ENCODE measurements at regions not wholly inside any gene's neighbourhood (a gene's known extent, or its start where the extent isn't known, plus 50 kb on each side); places are given as distances from the start of the nearest gene placed in this dataset.

DNA sequence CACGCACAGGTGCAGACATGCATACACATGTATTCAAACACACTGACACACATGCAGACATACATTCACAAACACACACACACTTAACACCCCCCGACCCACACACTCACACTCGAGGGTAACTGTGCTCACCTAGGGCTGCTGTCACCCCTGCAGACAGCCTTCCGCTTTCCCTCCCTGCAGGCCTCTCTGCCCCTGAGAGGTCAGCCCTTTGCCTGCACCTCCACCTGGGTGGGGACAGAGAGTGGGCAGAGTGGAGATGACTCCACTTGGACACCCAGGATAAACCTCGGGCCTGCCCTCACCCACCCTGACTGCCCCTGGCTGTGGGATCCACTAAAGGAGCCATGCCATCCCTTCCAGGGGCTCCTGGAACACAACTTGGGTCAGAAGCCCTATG is 264.3 kb downstream of the PTPRU start:
- TF ChIP-seq, protein P1, sequence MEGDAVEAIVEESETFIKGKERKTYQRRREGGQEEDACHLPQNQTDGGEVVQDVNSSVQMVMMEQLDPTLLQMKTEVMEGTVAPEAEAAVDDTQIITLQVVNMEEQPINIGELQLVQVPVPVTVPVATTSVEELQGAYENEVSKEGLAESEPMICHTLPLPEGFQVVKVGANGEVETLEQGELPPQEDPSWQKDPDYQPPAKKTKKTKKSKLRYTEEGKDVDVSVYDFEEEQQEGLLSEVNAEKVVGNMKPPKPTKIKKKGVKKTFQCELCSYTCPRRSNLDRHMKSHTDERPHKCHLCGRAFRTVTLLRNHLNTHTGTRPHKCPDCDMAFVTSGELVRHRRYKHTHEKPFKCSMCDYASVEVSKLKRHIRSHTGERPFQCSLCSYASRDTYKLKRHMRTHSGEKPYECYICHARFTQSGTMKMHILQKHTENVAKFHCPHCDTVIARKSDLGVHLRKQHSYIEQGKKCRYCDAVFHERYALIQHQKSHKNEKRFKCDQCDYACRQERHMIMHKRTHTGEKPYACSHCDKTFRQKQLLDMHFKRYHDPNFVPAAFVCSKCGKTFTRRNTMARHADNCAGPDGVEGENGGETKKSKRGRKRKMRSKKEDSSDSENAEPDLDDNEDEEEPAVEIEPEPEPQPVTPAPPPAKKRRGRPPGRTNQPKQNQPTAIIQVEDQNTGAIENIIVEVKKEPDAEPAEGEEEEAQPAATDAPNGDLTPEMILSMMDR (conservative IDR thresholded peaks at IDR 0.05; ENCODE audit: low read length): no peak
- TF ChIP-seq EZH2phosphoT487 (IDR thresholded peaks at IDR 0.05; ENCODE audit: borderline replicate concordance): no peak
- H3F3A ChIP-seq (ENCODE audit: low read depth): no peaks in the 10 kb centered on the region
- no peaks in the 10 kb centered on the region for H3K9me2 ChIP-seq (replicated peaks; ENCODE audit: low read depth, low read length)
- H3K4me2 ChIP-seq (ENCODE audit: low read depth, low read length, poor library complexity, severe bottlenecking): no peak overlapping the region
- no peaks in the 10 kb centered on the region for H4K20me1 ChIP-seq (ENCODE audit: insufficient read depth, low read length, poor library complexity, severe bottlenecking)
- H3K36me3 ChIP-seq (ENCODE audit: insufficient read depth, low read length): no peaks in the 10 kb centered on the region
- H3K9me3 ChIP-seq (ENCODE audit: insufficient read depth, low read depth, low read length): peaks cover 6% of the 10 kb centered on the region; the same call in 1 of the 2 replicates
- H3K79me2 ChIP-seq (ENCODE audit: insufficient read depth, low read length): no peaks in the 10 kb centered on the region
- H3K27me3 ChIP-seq (ENCODE audit: insufficient read depth, low read length, poor library complexity, severe bottlenecking): no peaks in the 10 kb centered on the region
- H3K9ac ChIP-seq (ENCODE audit: low read depth, low read length, poor library complexity, severe bottlenecking): no peak overlapping the region
- no peaks in the 10 kb centered on the region for H3K4me1 ChIP-seq (ENCODE audit: insufficient read depth, low read length, poor library complexity, severe bottlenecking)
- H2AFZ ChIP-seq (ENCODE audit: low read length): no peak overlapping the region
- no peak overlapping the region for H3K4me3 ChIP-seq (ENCODE audit: low read length, poor library complexity, severe bottlenecking)

DNA sequence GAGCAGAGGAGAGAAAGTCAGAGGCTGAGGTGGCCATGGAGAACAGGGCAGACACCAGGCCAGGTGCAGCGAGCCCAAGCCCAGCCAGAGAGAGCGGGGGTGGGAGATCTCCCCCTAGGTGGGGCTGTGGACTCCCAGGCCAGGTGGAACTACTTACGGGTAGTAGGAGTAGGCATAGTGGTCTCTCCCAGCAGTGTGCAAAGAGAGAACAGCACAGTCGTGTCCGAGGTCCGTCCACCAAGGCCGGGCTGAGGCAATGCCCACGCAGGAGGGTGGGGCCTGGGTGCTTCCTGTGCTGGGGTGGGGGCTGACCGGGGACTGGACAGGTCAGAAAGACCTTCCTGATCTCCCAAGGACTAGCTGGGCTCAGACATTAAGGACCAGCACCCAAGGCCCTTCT is 263.7 kb downstream of the PTPRU start:
- no peak for TF ChIP-seq EZH2phosphoT487 (IDR thresholded peaks at IDR 0.05; ENCODE audit: borderline replicate concordance)
- TF ChIP-seq, protein P1 (conservative IDR thresholded peaks at IDR 0.05; ENCODE audit: low read length): no peak

DNA sequence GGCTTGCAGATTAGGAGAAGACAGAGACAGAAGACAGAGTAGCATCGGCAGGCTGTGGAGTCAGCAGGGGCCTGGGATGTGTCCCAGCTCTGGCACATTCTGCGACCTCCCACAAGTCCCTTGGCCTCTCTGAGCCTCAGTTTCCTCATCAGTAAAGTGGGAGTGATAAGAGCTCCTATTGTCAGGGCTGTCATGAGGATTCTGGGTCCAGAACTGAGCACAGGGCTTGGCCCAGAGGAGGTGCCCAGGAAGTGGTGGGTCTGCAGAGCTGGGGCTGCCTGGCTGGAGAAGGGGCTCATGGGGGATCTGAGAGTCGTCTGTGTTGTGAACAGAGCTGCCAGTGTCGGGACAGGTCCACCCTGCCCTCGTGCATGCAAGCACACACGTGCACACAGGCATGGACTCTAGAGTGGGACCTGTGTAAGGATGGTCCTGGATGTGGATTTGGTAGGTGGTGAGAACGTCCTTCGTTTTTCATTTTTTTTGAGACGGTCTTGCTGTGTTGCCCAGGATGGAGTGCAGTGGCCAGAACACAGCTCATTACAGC is 262.9 kb downstream of the PTPRU start:
- no peaks in the 10 kb centered on the region for H3K9me2 ChIP-seq (replicated peaks; ENCODE audit: low read depth, low read length)
- no peak overlapping the region for H3K4me3 ChIP-seq (ENCODE audit: low read length, poor library complexity, severe bottlenecking)
- no peak overlapping the region for H3K9ac ChIP-seq (ENCODE audit: low read depth, low read length, poor library complexity, severe bottlenecking)
- no peaks in the 10 kb centered on the region for H3F3A ChIP-seq (ENCODE audit: low read depth)
- H4K20me1 ChIP-seq (ENCODE audit: insufficient read depth, low read length, poor library complexity, severe bottlenecking): no peaks in the 10 kb centered on the region
- H3K79me2 ChIP-seq (ENCODE audit: insufficient read depth, low read length): no peaks in the 10 kb centered on the region
- peaks cover 6% of the 10 kb centered on the region; the same call in 1 of the 2 replicates for H3K9me3 ChIP-seq (ENCODE audit: insufficient read depth, low read depth, low read length)
- H2AFZ ChIP-seq (ENCODE audit: low read length): no peak overlapping the region
- no peaks in the 10 kb centered on the region for H3K36me3 ChIP-seq (ENCODE audit: insufficient read depth, low read length)
- no peak overlapping the region for H3K4me2 ChIP-seq (ENCODE audit: low read depth, low read length, poor library complexity, severe bottlenecking)
- TF ChIP-seq, protein P1 (conservative IDR thresholded peaks at IDR 0.05; ENCODE audit: low read length): no peak
- TF ChIP-seq EZH2phosphoT487 (IDR thresholded peaks at IDR 0.05; ENCODE audit: borderline replicate concordance): no peak
- no peaks in the 10 kb centered on the region for H3K27me3 ChIP-seq (ENCODE audit: insufficient read depth, low read length, poor library complexity, severe bottlenecking)
- no peaks in the 10 kb centered on the region for H3K4me1 ChIP-seq (ENCODE audit: insufficient read depth, low read length, poor library complexity, severe bottlenecking)

More for the DNA sequence above, 263.7 kb downstream of the PTPRU start:
- Histone ChIP-seq H4K20me1 (ENCODE audit: insufficient read depth, low read length, poor library complexity, severe bottlenecking) (no peaks in the 10 kb centered on the region), H3K27me3 (ENCODE audit: insufficient read depth, low read length, poor library complexity, severe bottlenecking) (no peaks in the 10 kb centered on the region), H3K4me2 (ENCODE audit: low read depth, low read length, poor library complexity, severe bottlenecking) (no peak overlapping the region), H3F3A (ENCODE audit: low read depth) (no peaks in the 10 kb centered on the region), H3K4me3 (ENCODE audit: low read length, poor library complexity, severe bottlenecking) (no peak overlapping the region), H3K79me2 (ENCODE audit: insufficient read depth, low read length) (no peaks in the 10 kb centered on the region), H3K9me3 (ENCODE audit: insufficient read depth, low read depth, low read length) (peaks cover 6% of the 10 kb centered on the region; the same call in 1 of the 2 replicates), H3K36me3 (ENCODE audit: insufficient read depth, low read length) (no peaks in the 10 kb centered on the region), H3K9me2 (replicated peaks; ENCODE audit: low read depth, low read length) (no peaks in the 10 kb centered on the region), H2AFZ (ENCODE audit: low read length) (no peak overlapping the region), H3K4me1 (ENCODE audit: insufficient read depth, low read length, poor library complexity, severe bottlenecking) (no peaks in the 10 kb centered on the region), H3K9ac (ENCODE audit: low read depth, low read length, poor library complexity, severe bottlenecking) (no peak overlapping the region)
